GM21447 (cell line): ENCODE measurements at regions not wholly inside any gene's neighbourhood (a gene's known extent, or its start where the extent isn't known, plus 50 kb on each side); places are given as distances from the start of the nearest gene placed in this dataset.

Source experiments
- ATAC-seq: cut with Tn5 transposase; IDR thresholded peaks from one replicate; pipeline ENCODE4 v1.9.1; 2021; ENCODE audit not compliant: unreplicated experiment

GRCh38 chr1:58430421-58431275, 115.9 kb downstream of the OMA1 start:
- ATAC-seq, result no peak

DNA sequence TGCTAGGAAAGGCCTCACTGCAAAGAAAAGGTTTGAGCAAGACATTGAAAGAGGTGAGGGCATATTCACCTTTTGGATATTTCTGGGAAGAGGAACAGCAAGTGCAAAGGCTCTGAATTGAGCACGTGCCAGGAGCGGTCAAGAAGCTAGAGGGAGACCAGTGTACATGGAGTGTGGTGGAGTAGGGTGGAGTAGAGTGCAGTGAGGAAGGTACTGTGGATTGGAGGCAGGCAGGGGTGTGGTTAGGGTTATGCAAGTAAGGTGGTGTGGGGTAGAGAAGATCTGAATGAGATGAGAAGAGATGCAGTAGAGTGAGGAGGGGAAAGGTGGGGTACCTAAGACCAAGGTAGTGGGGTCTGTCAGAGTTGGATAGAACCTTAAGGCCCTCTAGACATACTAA, 119.6 kb downstream of the OMA1 start:
- no peak for ATAC-seq

GRCh38 chr1:58422436-58422835, 124.1 kb downstream of the OMA1 start:
- no peak for ATAC-seq

- ATAC-seq, result no peak
Observed at GRCh38 chr1:58418283-58419228, 128.0 kb downstream of the OMA1 start.

DNA sequence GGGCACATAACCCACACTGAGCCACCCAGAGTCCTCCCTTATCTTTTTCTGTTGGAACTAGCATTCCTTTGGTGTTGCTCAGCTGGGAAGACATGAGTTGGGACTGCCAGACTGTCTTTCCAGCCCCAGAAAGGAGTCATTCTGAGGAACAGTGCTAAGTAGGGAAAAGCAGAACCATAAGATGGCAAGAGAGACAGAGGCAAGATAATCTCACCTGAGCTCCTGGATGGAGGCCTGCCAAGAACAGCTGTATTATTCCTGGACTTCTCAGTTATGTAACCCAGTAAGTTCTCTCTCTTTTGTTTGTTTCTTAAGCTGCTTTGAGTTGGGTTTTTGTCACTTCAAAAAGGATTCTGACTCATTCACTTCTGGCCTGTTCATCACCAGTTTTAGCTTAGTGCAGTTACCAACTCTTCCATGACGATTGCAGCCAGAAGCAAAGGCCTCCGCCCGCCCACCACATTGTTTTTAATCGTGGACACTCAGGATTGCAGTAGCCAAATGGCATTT, 134.4 kb downstream of the OMA1 start:
- no peak for ATAC-seq

- no peak for ATAC-seq
Observed at GRCh38 chr1:58409890-58410289, 136.6 kb downstream of the OMA1 start.

- no peak for ATAC-seq
Observed at GRCh38 chr1:58409336-58409735, 137.2 kb downstream of the OMA1 start.

DNA sequence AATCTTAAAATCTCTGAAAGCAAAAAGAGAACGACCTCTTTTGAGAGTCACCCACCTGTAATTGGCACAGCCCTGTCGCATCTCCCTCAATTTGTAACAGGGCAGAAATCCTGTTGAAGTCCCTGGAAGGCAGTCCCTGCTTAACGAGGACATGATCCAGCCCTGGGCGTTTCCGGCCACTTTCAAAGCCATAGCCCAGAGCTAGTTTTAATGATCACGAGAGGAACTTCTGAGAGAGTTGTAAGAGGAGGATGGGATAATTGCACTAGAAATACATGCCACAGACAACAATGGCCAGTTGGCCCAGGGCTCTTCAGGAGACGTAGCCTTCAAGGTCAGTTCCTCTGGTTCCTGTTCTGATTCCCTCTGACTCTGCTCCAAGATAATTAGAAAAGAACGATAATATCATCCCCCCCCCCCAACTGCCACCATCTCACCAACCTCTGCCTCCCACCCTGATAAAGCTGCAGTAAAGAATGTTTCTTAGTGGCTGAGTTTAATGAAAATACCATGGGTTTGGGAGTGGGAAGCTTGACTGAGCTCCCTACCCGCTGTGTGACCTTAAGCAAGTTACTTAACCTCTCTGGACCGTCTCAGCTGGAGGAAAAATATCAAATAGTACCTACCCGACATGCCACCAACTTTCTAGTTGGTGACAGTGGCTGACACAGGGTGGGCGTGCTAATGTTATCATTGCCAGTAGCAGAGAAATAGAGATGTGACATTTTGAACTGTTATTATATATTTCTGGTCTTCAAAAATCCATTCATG, 140.0 kb downstream of the OMA1 start:
- no peak for ATAC-seq

GRCh38 chr1:58405660-58406059, 140.9 kb downstream of the OMA1 start:
- ATAC-seq, result no peak

- no peak for ATAC-seq
Observed at GRCh38 chr1:58403894-58404293, 142.6 kb downstream of the OMA1 start.

- no peak for ATAC-seq
Observed at GRCh38 chr1:58402444-58402843, 144.1 kb downstream of the OMA1 start.

DNA sequence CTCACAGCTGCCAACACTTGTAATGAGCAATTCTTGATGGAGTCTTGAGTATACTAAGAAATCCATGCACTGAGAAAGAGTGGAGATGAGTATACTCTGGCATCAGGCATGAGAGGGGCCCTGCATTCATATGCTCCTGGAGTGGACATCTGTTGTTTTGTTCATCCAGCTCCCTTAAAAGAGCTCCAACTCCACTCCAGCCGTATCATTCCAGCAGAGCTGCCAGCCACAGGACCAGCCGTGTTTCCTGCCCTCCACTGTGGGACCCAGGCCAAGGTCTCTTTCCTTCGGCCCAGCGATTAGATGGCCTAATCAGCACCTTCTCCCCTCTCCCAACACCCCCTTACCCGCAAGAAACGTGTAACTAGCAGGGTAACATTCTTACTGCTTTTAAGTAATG, 144.5 kb downstream of the OMA1 start:
- ATAC-seq, result no peak

GRCh38 chr1:58399176-58399575, 147.3 kb downstream of the OMA1 start:
- no peak for ATAC-seq

DNA sequence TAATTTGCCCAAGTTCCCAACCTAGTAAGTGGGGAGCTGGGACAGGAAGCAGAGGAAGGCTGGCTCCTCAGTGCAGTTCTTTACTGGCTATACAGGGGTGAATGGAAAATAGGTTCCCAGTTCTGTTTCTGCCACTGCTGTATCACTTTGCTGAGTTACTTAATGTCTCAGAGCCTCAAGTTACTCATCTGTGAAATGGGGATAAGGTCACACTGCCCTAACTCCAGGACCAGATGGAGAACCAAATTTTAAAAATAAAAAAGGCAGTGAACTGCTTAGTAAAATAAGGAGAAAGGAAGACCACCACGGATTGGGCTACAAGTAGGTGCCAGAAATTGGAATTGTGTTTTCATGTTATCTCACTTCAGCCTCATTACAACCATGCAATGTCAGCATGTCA, 147.8 kb downstream of the OMA1 start:
- ATAC-seq, result no peak

DNA sequence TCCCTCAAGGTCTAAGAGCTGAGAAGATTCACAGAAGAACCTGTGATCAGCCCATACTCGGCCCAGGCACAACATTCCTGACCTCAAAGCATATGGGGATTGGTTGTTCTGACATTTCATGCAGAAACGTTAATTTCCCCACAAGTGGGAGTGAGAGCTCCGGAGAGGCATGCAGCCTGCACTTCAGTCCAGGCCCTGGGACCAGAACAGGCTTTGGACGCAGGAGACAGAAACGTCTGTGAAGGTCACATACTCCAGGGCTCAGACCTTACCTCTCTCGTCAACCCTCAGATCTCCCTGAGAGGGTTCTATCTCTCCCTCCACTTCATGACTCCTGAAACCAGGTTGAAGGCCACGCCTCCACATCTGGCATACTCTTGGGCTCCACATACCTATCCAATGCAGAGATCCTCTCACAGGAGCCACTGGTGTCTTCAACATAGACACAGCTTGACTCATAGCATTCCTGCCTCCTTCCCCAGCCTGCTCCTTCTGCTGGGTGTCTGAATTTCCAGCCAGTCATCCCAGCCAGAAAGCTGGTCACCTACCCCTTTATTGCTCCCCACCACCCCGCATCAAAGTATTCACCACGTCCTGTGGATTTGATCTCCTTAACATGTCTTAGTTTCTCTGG, 149.2 kb downstream of the OMA1 start:
- ATAC-seq, result no peak

DNA sequence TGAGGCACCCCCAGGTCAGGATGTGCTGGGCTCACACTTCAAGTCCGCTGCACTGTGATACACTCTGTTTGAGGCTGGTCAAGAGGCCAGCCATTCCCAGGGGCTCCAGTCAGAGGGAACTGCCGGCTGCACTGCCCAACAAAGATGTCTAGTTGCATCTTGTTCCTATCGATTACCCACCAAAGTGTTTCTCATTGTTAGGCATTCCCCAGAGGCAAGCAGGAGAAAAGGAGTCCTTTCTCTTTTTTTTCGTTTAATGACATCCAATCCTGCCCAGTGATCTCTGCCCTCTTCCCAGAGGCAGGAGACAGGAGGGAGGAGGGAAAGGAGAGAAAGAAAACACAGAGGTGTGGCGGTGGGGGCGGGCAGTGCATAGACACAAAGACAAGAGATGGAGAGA, 150.4 kb downstream of the OMA1 start:
- no peak for ATAC-seq

DNA sequence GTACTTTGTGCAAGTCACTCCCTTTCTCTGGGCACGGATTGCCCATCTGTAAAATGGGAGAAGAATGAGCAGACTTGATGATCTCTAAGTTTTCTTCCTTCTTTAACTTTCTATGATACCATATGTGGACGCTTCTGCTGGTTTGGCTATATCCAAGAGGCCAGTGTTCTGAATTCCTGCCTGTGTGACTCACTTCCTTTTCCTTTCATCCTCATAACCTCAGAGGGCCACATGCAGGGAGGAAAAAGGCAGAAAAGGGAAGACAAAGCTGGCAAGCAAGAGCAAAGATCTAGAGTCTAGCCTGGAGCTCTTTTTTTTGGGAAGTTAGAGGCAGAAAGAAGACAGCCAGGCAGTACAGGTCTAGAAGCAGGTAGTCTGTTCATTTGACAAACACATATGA, 151.2 kb downstream of the OMA1 start:
- ATAC-seq, result no peak

DNA sequence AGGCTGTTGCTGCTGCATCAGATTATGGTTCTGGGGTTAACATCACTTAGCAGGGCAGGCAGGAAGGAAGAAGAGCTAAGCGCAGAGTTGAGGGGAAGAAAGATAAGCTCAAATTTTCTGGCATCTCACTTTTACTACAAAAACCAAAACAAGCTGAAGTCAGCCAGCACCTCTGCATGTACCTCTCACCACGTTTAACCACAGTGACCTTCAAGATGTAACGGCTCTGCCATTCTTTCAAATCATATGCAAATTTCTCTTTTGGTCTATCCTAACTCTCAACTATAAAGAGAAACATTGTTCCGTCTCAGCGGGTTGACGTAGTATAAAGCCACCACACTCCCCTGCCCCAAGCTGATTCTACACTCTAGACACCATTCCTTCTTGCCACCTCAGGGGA, 154.4 kb downstream of the OMA1 start:
- peak; percentile 64 for ATAC-seq

GRCh38 chr1:58391514-58391913, 155.0 kb downstream of the OMA1 start:
- no peak for ATAC-seq

DNA sequence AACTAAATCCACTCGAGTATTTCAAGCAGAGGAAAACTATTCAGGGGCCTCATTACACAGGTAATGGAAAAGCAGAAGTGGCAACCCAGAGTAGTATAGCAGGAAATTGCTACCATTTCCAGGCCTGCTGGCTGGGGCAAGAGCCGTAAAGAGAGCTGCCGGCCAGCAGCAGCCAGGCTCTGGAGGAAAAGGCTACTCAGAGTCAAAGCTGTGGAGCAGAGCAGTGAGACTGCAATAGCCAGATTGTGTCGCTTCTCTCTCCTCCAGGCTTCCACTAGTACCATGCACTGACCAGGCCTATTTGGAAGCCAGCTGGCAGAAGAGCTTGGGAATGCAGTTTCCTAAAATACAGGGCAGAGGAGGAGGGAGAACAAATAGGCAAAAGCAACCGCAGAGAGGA, 155.5 kb downstream of the OMA1 start:
- ATAC-seq, result no peak

- no peak for ATAC-seq
Observed at GRCh38 chr1:58390091-58390490, 156.4 kb downstream of the OMA1 start.
